ENCODE measurements at regions not wholly inside any gene's neighbourhood (a gene's known extent, or its start where the extent isn't known, plus 50 kb on each side); places are given as distances from the start of the nearest gene placed in this dataset.
A peak's percentile ranks its signal among the peaks of the same experiment; 100 is the strongest.
"Not testable (repeated sequence)": the region's sequence is repeated elsewhere in the genome, so short reads cannot be mapped to it uniquely, and the experiment has no call there.

DNA sequence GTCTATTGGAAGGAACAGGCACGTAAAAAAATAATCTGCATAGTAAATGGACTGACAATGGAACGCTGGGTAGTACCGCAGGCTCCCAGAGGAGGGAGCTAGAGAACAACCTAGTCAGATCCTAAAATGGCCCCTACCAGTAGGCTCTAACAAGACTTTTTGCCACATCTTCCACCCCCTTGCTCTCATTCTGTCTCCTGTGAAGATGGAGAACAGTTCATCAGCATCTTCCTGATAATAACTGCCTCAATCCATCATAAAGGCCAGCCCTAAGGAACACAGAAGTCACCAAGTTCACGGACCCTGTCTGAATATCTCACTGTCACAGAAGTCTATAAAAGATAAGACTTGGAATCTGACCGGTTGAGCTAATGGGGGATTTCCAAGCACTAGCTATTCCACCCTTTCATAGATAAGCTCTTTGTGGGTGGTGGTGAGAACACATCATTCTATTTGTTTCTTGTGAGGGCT lies 133.4 kb downstream of the SLC1A3 start:
- TF ChIP-seq CTCF (IDR thresholded peaks at IDR 0.05; ENCODE audit: unreplicated experiment) = peak; percentile 78
- no peak overlapping the region for H3K27ac Mint-ChIP-seq
- peak in 1 of 2 experiments; percentile 75 for DNase-seq (ENCODE audit: low spot score in 2 of 2, unreplicated experiment in 2 of 2)
- H3K9me3 Mint-ChIP-seq = no peaks in the 10 kb centered on the region
- H3K4me1 Mint-ChIP-seq = peaks cover 17% of the 10 kb centered on the region
- no peaks in the 10 kb centered on the region for H3K36me3 Mint-ChIP-seq
- peaks cover 22% of the 10 kb centered on the region for H3K27me3 Mint-ChIP-seq (ENCODE audit: low read depth)
- H3K4me3 Mint-ChIP-seq = no peak overlapping the region

DNA sequence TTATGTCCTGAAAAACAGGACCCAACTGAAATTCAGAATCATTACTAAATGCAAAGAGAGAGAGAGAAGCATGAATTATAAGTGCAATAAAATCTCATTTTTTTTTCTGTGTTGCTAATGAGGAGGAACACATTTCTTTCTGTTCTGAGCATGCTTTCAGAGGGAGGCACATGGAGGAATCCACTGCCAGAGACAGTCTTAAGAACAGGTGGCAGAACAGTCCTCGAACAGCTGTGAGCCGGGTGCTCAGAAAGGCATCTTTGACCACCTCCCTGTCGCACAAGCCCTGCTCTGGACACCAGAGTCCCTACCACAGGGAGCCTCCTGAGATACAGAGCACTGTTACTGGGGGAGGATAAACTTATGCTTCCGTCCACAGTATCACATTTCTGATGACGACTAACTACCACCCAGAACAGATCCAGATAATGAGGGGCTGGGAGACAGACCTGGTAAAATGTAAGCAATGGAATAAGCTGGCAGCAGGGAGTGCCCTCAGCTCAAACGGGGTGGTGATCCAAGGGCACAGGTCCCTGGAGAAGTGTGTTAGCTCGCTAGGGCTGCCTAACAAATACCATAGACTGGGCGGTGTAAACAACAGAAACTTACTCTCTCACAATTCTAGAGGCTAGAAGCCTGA lies 134.0 kb downstream of the SLC1A3 start:
- H3K27ac Mint-ChIP-seq = no peak overlapping the region
- H3K36me3 Mint-ChIP-seq = no peaks in the 10 kb centered on the region
- H3K4me1 Mint-ChIP-seq = peaks cover 21% of the 10 kb centered on the region
- no peak overlapping the region for H3K4me3 Mint-ChIP-seq
- peaks cover 21% of the 10 kb centered on the region for H3K27me3 Mint-ChIP-seq (ENCODE audit: low read depth)
- TF ChIP-seq CTCF (IDR thresholded peaks at IDR 0.05; ENCODE audit: unreplicated experiment) = no peak
- DNase-seq (ENCODE audit: low spot score in 2 of 2, unreplicated experiment in 2 of 2) = no peak
- no peaks in the 10 kb centered on the region for H3K9me3 Mint-ChIP-seq

GRCh38 chr5:36741128-36741527 lies 134.7 kb downstream of the SLC1A3 start:
- TF ChIP-seq CTCF (IDR thresholded peaks at IDR 0.05; ENCODE audit: unreplicated experiment) = no peak
- H3K27me3 Mint-ChIP-seq (ENCODE audit: low read depth) = peaks cover 23% of the 10 kb centered on the region
- H3K27ac Mint-ChIP-seq = no peak overlapping the region
- H3K4me1 Mint-ChIP-seq = peaks cover 26% of the 10 kb centered on the region
- no peaks in the 10 kb centered on the region for H3K36me3 Mint-ChIP-seq
- no peak for DNase-seq (ENCODE audit: low spot score in 2 of 2, unreplicated experiment in 2 of 2)
- H3K9me3 Mint-ChIP-seq = no peaks in the 10 kb centered on the region
- H3K4me3 Mint-ChIP-seq = no peak overlapping the region

- peak overlapping the region; percentile 74 for H3K27ac Mint-ChIP-seq
- H3K4me1 Mint-ChIP-seq = peaks cover 27% of the 10 kb centered on the region
- no peaks in the 10 kb centered on the region for H3K9me3 Mint-ChIP-seq
- peak; percentile 72 for TF ChIP-seq CTCF (IDR thresholded peaks at IDR 0.05; ENCODE audit: unreplicated experiment)
- peaks cover 28% of the 10 kb centered on the region for H3K27me3 Mint-ChIP-seq (ENCODE audit: low read depth)
- H3K36me3 Mint-ChIP-seq = no peaks in the 10 kb centered on the region
- peak in 1 of 2 experiments; percentile 80 for DNase-seq (ENCODE audit: low spot score in 2 of 2, unreplicated experiment in 2 of 2)
- H3K4me3 Mint-ChIP-seq = peak overlapping the region; percentile 79
These were observed 132.4 kb upstream of the NIPBL start for GRCh38 chr5:36743891-36744772.

DNA sequence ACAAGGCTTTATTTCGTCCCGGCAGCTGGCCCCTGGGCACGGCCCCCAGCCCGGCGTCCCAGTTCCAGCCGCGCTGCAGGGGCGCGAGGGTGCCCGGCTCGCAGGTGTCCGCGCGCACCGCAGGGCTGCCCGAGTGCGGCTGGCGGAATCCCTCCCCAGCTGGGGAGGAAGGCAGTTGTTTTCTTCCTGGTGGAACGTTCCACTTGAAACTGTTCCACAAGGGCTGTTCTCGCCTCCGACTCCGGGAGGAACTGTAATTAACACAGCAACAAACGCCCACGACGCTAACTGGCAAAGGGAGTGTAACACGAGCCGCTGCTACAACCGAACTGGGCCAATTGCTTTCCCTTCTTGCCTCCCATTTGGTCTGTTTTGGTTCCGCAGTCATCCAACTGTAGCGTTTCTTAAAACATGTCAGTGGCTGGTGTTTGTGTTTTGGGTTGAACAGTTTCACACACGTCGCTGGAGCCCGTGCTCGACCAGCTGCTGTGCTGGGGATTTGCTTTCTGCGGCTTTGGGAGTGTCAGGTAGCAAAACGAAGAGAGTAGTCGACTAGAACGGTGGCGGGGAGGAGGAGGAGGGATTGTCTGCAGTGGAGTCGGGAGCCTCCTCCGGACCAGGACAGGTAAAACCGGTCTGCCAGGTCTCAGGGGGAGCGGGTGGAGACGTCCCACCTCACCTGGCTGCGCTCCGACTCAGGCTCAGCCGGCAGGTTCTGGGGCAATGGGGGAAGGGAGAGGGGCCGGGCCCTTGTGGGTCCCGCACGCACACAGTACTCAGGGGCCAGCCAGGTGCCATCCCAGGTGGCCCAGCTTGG lies 131.6 kb upstream of the NIPBL start:
- peak; percentile 44 for TF ChIP-seq CTCF (IDR thresholded peaks at IDR 0.05; ENCODE audit: unreplicated experiment)
- H3K4me3 Mint-ChIP-seq = peak overlapping the region; percentile 79
- H3K9me3 Mint-ChIP-seq = no peaks in the 10 kb centered on the region
- DNase-seq (ENCODE audit: low spot score in 2 of 2, unreplicated experiment in 2 of 2) = peak; percentile 75 to 88
- H3K4me1 Mint-ChIP-seq = peaks cover 27% of the 10 kb centered on the region
- H3K36me3 Mint-ChIP-seq = no peaks in the 10 kb centered on the region
- H3K27ac Mint-ChIP-seq = peak overlapping the region; percentile 90
- peaks cover 33% of the 10 kb centered on the region for H3K27me3 Mint-ChIP-seq (ENCODE audit: low read depth)

- not testable (repeated sequence) for H3K9me3 Mint-ChIP-seq; H3K36me3 Mint-ChIP-seq; DNase-seq (ENCODE audit: low spot score in 2 of 2, unreplicated experiment in 2 of 2); H3K27ac Mint-ChIP-seq; H3K4me3 Mint-ChIP-seq
- H3K4me1 Mint-ChIP-seq = peaks cover 25% of the 10 kb centered on the region
- H3K27me3 Mint-ChIP-seq (ENCODE audit: low read depth) = peaks cover 33% of the 10 kb centered on the region
These were observed 128.8 kb upstream of the NIPBL start for GRCh38 chr5:36747794-36748193.
